HG03575 (cell line): ENCODE measurements at regions not wholly inside any gene's neighbourhood (a gene's known extent, or its start where the extent isn't known, plus 50 kb on each side); places are given as distances from the start of the nearest gene placed in this dataset.
"Not testable (repeated sequence)": the region's sequence is repeated elsewhere in the genome, so short reads cannot be mapped to it uniquely, and the experiment has no call there.

Experiments used
- ATAC-seq: cut with Tn5 transposase; IDR thresholded peaks from one replicate; pipeline ENCODE4 v1.9.1; 2021; ENCODE audit not compliant: unreplicated experiment, insufficient number of reproducible peaks, low FRiP score; ENCODE audit errors: extremely low read depth

GRCh38 chr4:148923881-148924280, 481.7 kb upstream of the NR3C2 start:
- no peak for ATAC-seq

- no peak for ATAC-seq
Observed at GRCh38 chr4:148922497-148922896, 480.3 kb upstream of the NR3C2 start.

- ATAC-seq = no peak
Observed at GRCh38 chr4:148914734-148915133, 472.5 kb upstream of the NR3C2 start.

- ATAC-seq = no peak
Observed at GRCh38 chr4:148914301-148914700, 472.1 kb upstream of the NR3C2 start.

- no peak for ATAC-seq
Observed at GRCh38 chr4:148903388-148903787, 461.2 kb upstream of the NR3C2 start.

GRCh38 chr4:148901075-148901705, 459.0 kb upstream of the NR3C2 start:
- no peak for ATAC-seq

- not testable (repeated sequence) for ATAC-seq
Observed at GRCh38 chr4:148898139-148898538, 455.9 kb upstream of the NR3C2 start.

- no peak for ATAC-seq
Observed at GRCh38 chr4:148893095-148893494, 450.9 kb upstream of the NR3C2 start.

- no peak for ATAC-seq
Observed at GRCh38 chr4:148883891-148884290, 441.7 kb upstream of the NR3C2 start.

- no peak for ATAC-seq
Observed at GRCh38 chr4:148883435-148883834, 441.2 kb upstream of the NR3C2 start.

- no peak for ATAC-seq
Observed at GRCh38 chr4:148881860-148882643, 439.8 kb upstream of the NR3C2 start.

- no peak for ATAC-seq
Observed at GRCh38 chr4:148874331-148874730, 432.1 kb upstream of the NR3C2 start.

- no peak for ATAC-seq
Observed at GRCh38 chr4:148868191-148868590, 426.0 kb upstream of the NR3C2 start.

- ATAC-seq = no peak
Observed at GRCh38 chr4:148866666-148867065, 424.5 kb upstream of the NR3C2 start.

- ATAC-seq = no peak
Observed at GRCh38 chr4:148857973-148858534, 415.8 kb upstream of the NR3C2 start.

GRCh38 chr4:148857239-148857972, 415.2 kb upstream of the NR3C2 start:
- no peak for ATAC-seq

- no peak for ATAC-seq
Observed at GRCh38 chr4:148854203-148854602, 412.0 kb upstream of the NR3C2 start.

- ATAC-seq = no peak
Observed at GRCh38 chr4:148852092-148852699, 410.0 kb upstream of the NR3C2 start.

- no peak for ATAC-seq
Observed at GRCh38 chr4:148850257-148850995, 408.2 kb upstream of the NR3C2 start.
